GM12878 (cell line): ENCODE measurements at regions not wholly inside any gene's neighbourhood (a gene's known extent, or its start where the extent isn't known, plus 50 kb on each side); places are given as distances from the start of the nearest gene placed in this dataset.

ENCODE experiments used
- ATAC-seq: fragments of 200-7000 bp; cut with Tn5 transposase; 3 replicates; pipeline ENCODE4 v1.9.1; 2020; ENCODE audit warnings: mild to moderate bottlenecking, moderate library complexity
- BruUV-seq: library from RNA; stranded (reverse); fragments of 400-500 nt; replicated peaks from 2 replicates; lab custom pipeline; 2021; lab: Mats Ljungman, UMichigan
- CTCF ChIA-PET: fragments of 300-600 bp; sonication (Branson Sonifier 250); formaldehyde crosslinking; extraction: SDS; loops from one replicate; lab custom pipeline; 2021; ENCODE audit warnings: inconsistent platforms; lab: Yijun Ruan, JAX
- POLR2A ChIA-PET: fragments of 350-600 bp; formaldehyde crosslinking; extraction: SDS; loops from one replicate; lab custom pipeline; 2021; ENCODE audit warnings: inconsistent platforms; lab: Charles Lee
- RAD21 ChIA-PET: fragments of 300-600 bp; sonication (Branson Sonifier 250); formaldehyde crosslinking; loops from one replicate; lab custom pipeline; 2023; ENCODE audit warnings: antibody characterized with exemption; ENCODE audit not compliant: unreplicated experiment; lab: Charles Lee
- SMC1A ChIA-PET: fragments of 300-600 bp; sonication (Branson Sonifier 250); formaldehyde crosslinking; loops from one replicate; lab custom pipeline; 2023; ENCODE audit not compliant: unreplicated experiment, uncharacterized antibody; lab: Charles Lee
- DNase-seq: peaks from one replicate; pipeline ENCODE4 v3.0.0-alpha.2; 2011; ENCODE audit warnings: low read depth, low spot score
- FAIRE-seq: peaks from 3 replicates; lab custom pipeline; 2011; peaks lifted over from hg19 to GRCh38; lab: Jason Lieb, UNC
- H2AFZ ChIP-seq: 2 replicates; pipeline ENCODE4 v1.6.0; 2011; ENCODE audit warnings: low read depth, low read length, control low read depth; ENCODE audit not compliant: control insufficient read depth
- H3K27ac ChIP-seq: 2 replicates; pipeline ENCODE4 v1.5.1; 2011; ENCODE audit warnings: control low read depth; ENCODE audit not compliant: control insufficient read depth, insufficient read depth
- H3K27me3 ChIP-seq, 2 experiments: replicated peaks in 1 of 2; 2 replicates each; pipeline versions ENCODE4 v1.6.0 to v1.6.1; 2011; ENCODE audit warnings: low read length in 1 of 2; ENCODE audit not compliant: control insufficient read depth in 2 of 2, insufficient read depth in 2 of 2
- H3K36me3 ChIP-seq, 2 experiments: 2 replicates each; pipeline ENCODE4 v1.5.1; 2011; ENCODE audit warnings: low read length in 1 of 2; ENCODE audit not compliant: control insufficient read depth in 2 of 2, insufficient read depth in 2 of 2
- H3K4me1 ChIP-seq: 2 replicates; pipeline ENCODE4 v1.6.1; 2011; ENCODE audit warnings: mild to moderate bottlenecking, low read length, moderate library complexity, mixed read lengths; ENCODE audit not compliant: control insufficient read depth, insufficient read depth
- H3K4me2 ChIP-seq: 2 replicates; pipeline ENCODE4 v1.6.0; 2011; ENCODE audit warnings: control low read depth; ENCODE audit not compliant: control insufficient read depth, insufficient read depth
- H3K4me3 ChIP-seq: fragments of 200-600 bp; sonication (generic); 2 replicates; pipeline ENCODE4 v1.5.1; 2016
- H3K79me2 ChIP-seq: 2 replicates; pipeline ENCODE4 v1.6.0; 2011; ENCODE audit warnings: low read length; ENCODE audit not compliant: control insufficient read depth, insufficient read depth
- H3K9ac ChIP-seq: 2 replicates; pipeline ENCODE4 v1.8.0; 2011; ENCODE audit warnings: low read length, control low read depth, mixed read lengths; ENCODE audit not compliant: control insufficient read depth, insufficient read depth
- H3K9me3 ChIP-seq: replicated peaks from 3 replicates; pipeline ENCODE4 v1.5.1; 2011; ENCODE audit warnings: mild to moderate bottlenecking, low read length; ENCODE audit not compliant: control insufficient read depth, insufficient read depth
- H4K20me1 ChIP-seq: 2 replicates; pipeline ENCODE4 v1.6.0; 2011; ENCODE audit not compliant: control insufficient read depth, insufficient read depth
- ATF7 ChIP-seq: fragments of 450-650 bp; IDR thresholded peaks from 2 replicates; pipeline ENCODE4 v1.6.1; 2016; ENCODE audit warnings: low read depth, mild to moderate bottlenecking
- CBFB ChIP-seq: IDR thresholded peaks from 2 replicates; pipeline ENCODE4 v1.6.1; 2016; ENCODE audit warnings: antibody characterized with exemption, low read depth
- CHD4 ChIP-seq: fragments of 200-600 bp; sonication (generic); IDR thresholded peaks from 2 replicates; pipeline ENCODE4 v1.6.1; 2016; ENCODE audit warnings: mild to moderate bottlenecking
- POLR2AphosphoS2 ChIP-seq: IDR thresholded peaks from 2 replicates; pipeline ENCODE4 v1.6.1; 2011; ENCODE audit warnings: low read depth, mild to moderate bottlenecking, low read length, improper control_type of control experiment, moderate library complexity
- RELA ChIP-seq: fragments of 450-650 bp; IDR thresholded peaks from 2 replicates; pipeline ENCODE4 v1.8.0; 2014; ENCODE audit warnings: borderline replicate concordance; ENCODE audit not compliant: partially characterized antibody
- RFX5 ChIP-seq: IDR thresholded peaks from 2 replicates; pipeline ENCODE4 v1.6.1; 2011; ENCODE audit warnings: low read depth, low read length, improper control_type of control experiment
- SMC3 ChIP-seq: IDR thresholded peaks from 2 replicates; pipeline ENCODE4 v1.6.1; 2011; ENCODE audit warnings: low read length, improper control_type of control experiment, borderline replicate concordance
- SREBF2 ChIP-seq: IDR thresholded peaks from 2 replicates; pipeline ENCODE4 v1.6.1; 2012; ENCODE audit warnings: mild to moderate bottlenecking, low read length
- SRF ChIP-seq, 2 experiments: IDR thresholded peaks; 2 replicates each; pipeline ENCODE4 v1.6.1; 2011; ENCODE audit warnings: low read depth in 2 of 2, low read length in 2 of 2, mild to moderate bottlenecking in 1 of 2, moderate library complexity in 1 of 2
- SUZ12 ChIP-seq: fragments of 200-600 bp; sonication (generic); IDR thresholded peaks from one replicate; pipeline ENCODE4 v1.6.1; 2018; ENCODE audit warnings: antibody characterized with exemption, mild to moderate bottlenecking; ENCODE audit not compliant: unreplicated experiment
- WGBS: methylation state at CpG from one replicate; pipeline ENCODE4 v1.1.6; 2016; ENCODE audit warnings: low lambda C conversion rate; ENCODE audit not compliant: insufficient replicate concordance, insufficient coverage; ENCODE audit errors: missing lambda C conversion rate; 5-methylcytosine and 5-hydroxymethylcytosine counted together
- in situ Hi-C: fragments of 300-500 bp; cut with MboI; formaldehyde crosslinking; loops from 9 replicates; pipeline ENCODE4 v1.14.3; 2018; ENCODE audit warnings: mixed read lengths
- intact Hi-C: fragments of 100-400 bp; cut with micrococcal nuclease; formaldehyde crosslinking; loops from one replicate; pipeline ENCODE4 v1.14.2; 2022; ENCODE audit not compliant: unreplicated experiment
- TF ChIP-seq, protein P1 (sequence below): IDR thresholded peaks from 2 replicates; pipeline ENCODE4 v1.6.1; 2011; ENCODE audit warnings: mild to moderate bottlenecking, low read depth, low read length, moderate library complexity; ENCODE audit not compliant: insufficient replicate concordance
- TF ChIP-seq, protein P2 (sequence below): fragments of 450-650 bp; conservative IDR thresholded peaks from 2 replicates; pipeline ENCODE4 v1.6.1; 2017; ENCODE audit warnings: mild to moderate bottlenecking, moderate library complexity

- Histone ChIP-seq H2AFZ (no peak overlapping the region), H3K36me3 (no peaks in the 10 kb centered on the region), H3K4me1 (no peaks in the 10 kb centered on the region), H3K27ac (no peak overlapping the region), H3K4me2 (no peak overlapping the region), H4K20me1 (no peaks in the 10 kb centered on the region), H3K9ac (no peak overlapping the region), H3K79me2 (no peaks in the 10 kb centered on the region), H3K4me3 (no peak overlapping the region), H3K9me3 (no peaks in the 10 kb centered on the region), H3K27me3 (no peaks in the 10 kb centered on the region; a peak in 1 of 4 replicates)
- SMC1A ChIA-PET: interaction anchor here (2.5 kb wide), 1 partner anchor 8 kb away, joined by 6 read pairs; no protein-coding TSS in a partner anchor
- in situ Hi-C loops: loop anchor here (10.0 kb wide), 1 partner anchor 493 kb away; no protein-coding TSS in a partner anchor
- FAIRE-seq: no peak
- CTCF ChIA-PET: interaction anchor here (0.8 to 2.5 kb wide), 4 partner anchors 8 to 310 kb away, joined by 3 to 13 read pairs (median 3); no protein-coding TSS in a partner anchor
- 27% methylated on average over 9 of the region's 9 CpGs for WGBS
- POLR2A ChIA-PET: no interaction called here
- no TSS peak for BruUV-seq
- no peak for ATAC-seq
- no peak for DNase-seq
- TF ChIP-seq, protein P1, sequence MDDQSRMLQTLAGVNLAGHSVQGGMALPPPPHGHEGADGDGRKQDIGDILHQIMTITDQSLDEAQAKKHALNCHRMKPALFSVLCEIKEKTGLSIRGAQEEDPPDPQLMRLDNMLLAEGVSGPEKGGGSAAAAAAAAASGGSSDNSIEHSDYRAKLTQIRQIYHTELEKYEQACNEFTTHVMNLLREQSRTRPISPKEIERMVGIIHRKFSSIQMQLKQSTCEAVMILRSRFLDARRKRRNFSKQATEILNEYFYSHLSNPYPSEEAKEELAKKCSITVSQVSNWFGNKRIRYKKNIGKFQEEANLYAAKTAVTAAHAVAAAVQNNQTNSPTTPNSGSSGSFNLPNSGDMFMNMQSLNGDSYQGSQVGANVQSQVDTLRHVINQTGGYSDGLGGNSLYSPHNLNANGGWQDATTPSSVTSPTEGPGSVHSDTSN: no peak
- TF ChIP-seq CHD4 (no peak), SUZ12 (no peak)
- RAD21 ChIA-PET: interaction anchor here (2.7 kb wide), 1 partner anchor 8 kb away, joined by 6 read pairs; no protein-coding TSS in a partner anchor
- intact Hi-C loops: no loop called here
These were observed 73.4 kb downstream of the OR13A1 start for GRCh38 chr10:45241865-45242520.

DNA sequence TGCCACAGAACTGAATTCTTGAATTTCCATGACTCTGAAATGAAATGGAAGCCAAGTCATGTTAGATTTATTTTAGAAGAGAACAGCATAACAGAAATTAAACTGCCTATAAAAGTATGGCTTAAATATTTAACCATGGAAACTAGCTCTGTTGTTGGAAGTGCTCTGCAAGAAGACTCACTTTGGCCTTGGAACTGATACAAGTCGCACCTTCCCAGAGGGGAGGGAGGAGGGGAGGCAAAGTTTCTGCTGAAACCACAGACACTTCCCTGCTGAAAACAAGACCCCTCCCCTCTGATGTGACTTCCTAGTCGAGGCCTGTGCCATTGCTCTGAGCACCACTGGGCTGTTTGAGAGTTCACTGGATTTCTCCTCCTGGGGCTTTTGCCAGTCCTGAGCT, 72.1 kb downstream of the OR13A1 start:
- no peaks in the 10 kb centered on the region; a peak in 1 of 4 replicates for H3K27me3 ChIP-seq
- no peaks in the 10 kb centered on the region for H3K9me3 ChIP-seq
- no TSS peak for BruUV-seq
- no peak overlapping the region for H3K27ac ChIP-seq
- H3K9ac ChIP-seq: no peak overlapping the region
- no peak overlapping the region for H2AFZ ChIP-seq
- H4K20me1 ChIP-seq: no peaks in the 10 kb centered on the region
- ATAC-seq: no peak
- ChIA-PET POLR2A (no interaction called here), CTCF (interaction anchor here (0.7 kb wide), 1 partner anchor 83 kb away, joined by 3 read pairs; no protein-coding TSS in a partner anchor), SMC1A (interaction anchor here (2.8 kb wide), 1 partner anchor 8 kb away, joined by 9 read pairs; no protein-coding TSS in a partner anchor), RAD21 (no interaction called here)
- no peak overlapping the region for H3K4me2 ChIP-seq
- no peaks in the 10 kb centered on the region for H3K79me2 ChIP-seq
- in situ Hi-C loops: loop anchor here (10.0 kb wide), 1 partner anchor 492 kb away; no protein-coding TSS in a partner anchor
- H3K4me3 ChIP-seq: no peak overlapping the region
- H3K4me1 ChIP-seq: no peaks in the 10 kb centered on the region
- H3K36me3 ChIP-seq: no peaks in the 10 kb centered on the region
- no peak for DNase-seq
- 50% methylated on average over 2 of the region's 2 CpGs for WGBS
- intact Hi-C loops: no loop called here
- no peak for FAIRE-seq
- TF ChIP-seq RFX5 (no peak), SRF (IDR thresholded peaks at IDR 0.05; ENCODE audit: low read depth in 2 of 2, low read length in 2 of 2) (no peak), RELA (no peak), ATF7 (no peak), POLR2AphosphoS2 (no peak), SREBF2 (no peak), CBFB (no peak), SMC3 (no peak)
- TF ChIP-seq, protein P1: no peak
- TF ChIP-seq, protein P2, sequence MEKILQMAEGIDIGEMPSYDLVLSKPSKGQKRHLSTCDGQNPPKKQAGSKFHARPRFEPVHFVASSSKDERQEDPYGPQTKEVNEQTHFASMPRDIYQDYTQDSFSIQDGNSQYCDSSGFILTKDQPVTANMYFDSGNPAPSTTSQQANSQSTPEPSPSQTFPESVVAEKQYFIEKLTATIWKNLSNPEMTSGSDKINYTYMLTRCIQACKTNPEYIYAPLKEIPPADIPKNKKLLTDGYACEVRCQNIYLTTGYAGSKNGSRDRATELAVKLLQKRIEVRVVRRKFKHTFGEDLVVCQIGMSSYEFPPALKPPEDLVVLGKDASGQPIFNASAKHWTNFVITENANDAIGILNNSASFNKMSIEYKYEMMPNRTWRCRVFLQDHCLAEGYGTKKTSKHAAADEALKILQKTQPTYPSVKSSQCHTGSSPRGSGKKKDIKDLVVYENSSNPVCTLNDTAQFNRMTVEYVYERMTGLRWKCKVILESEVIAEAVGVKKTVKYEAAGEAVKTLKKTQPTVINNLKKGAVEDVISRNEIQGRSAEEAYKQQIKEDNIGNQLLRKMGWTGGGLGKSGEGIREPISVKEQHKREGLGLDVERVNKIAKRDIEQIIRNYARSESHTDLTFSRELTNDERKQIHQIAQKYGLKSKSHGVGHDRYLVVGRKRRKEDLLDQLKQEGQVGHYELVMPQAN: no peak
